ENCODE measurements at regions not wholly inside any gene's neighbourhood (a gene's known extent, or its start where the extent isn't known, plus 50 kb on each side); places are given as distances from the start of the nearest gene placed in this dataset.

GRCh38 chr14:61894452-61895077 is 132.3 kb downstream of the SNAPC1 start:
- 10% methylated on average over 2 of the region's 5 CpGs for WGBS (ENCODE audit: insufficient coverage)
- H2AFZ ChIP-seq (ENCODE audit: insufficient read depth, low read depth, low read length, poor library complexity, severe bottlenecking): no peak overlapping the region
- DNase-seq (peak; percentile 70), ATAC-seq (ENCODE audit: low read depth) (no peak)
- intact Hi-C loops (cut with micrococcal nuclease): loop anchor here (1.0 to 5.0 kb wide), 2 partner anchors 188 to 233 kb away; no protein-coding TSS in a partner anchor
- H3K4me3 Mint-ChIP-seq: no peak overlapping the region
- H3K4me3 ChIP-seq (ENCODE audit: control extremely low read depth in 1 of 5, extremely low read depth in 1 of 5, insufficient read depth in 1 of 5, low read depth in 2 of 5, low read length in 4 of 5): no peak overlapping the region
- H3K27me3 Mint-ChIP-seq: no peaks in the 10 kb centered on the region
- CTCF ChIA-PET: interaction anchor here (0.8 to 4.4 kb wide), 22 partner anchors 10 to 1385 kb away, joined by 3 to 126 read pairs (median 6); no protein-coding TSS in a partner anchor
- no peak overlapping the region for H3K4me2 ChIP-seq (replicated peaks; ENCODE audit: low read depth, low read length, poor library complexity, severe bottlenecking)
- H3K27me3 ChIP-seq (replicated peaks in 1 of 4; ENCODE audit: control extremely low read depth in 1 of 4, control insufficient read depth in 3 of 4, insufficient read depth in 4 of 4, low read length in 3 of 4): no peaks in the 10 kb centered on the region
- TF ChIP-seq CTCF (IDR thresholded peaks at IDR 0.05) (peak; percentile 86), EZH2 (IDR thresholded peaks at IDR 0.05; ENCODE audit: borderline replicate concordance, insufficient read depth, low read depth, low read length, poor library complexity, severe bottlenecking) (no peak)
- no peak overlapping the region for H3K27ac ChIP-seq (ENCODE audit: low read length in 2 of 2)
- H3K9me3 ChIP-seq (ENCODE audit: control extremely low read depth in 1 of 3, control insufficient read depth in 2 of 3, insufficient read depth in 1 of 3, low read length in 2 of 3): no peaks in the 10 kb centered on the region
- no peaks in the 10 kb centered on the region for H4K20me1 ChIP-seq (ENCODE audit: control insufficient read depth, insufficient read depth, low read length, poor library complexity, severe bottlenecking)
- no peak overlapping the region for H3K9ac ChIP-seq (ENCODE audit: low read length)
- peaks cover 36% of the 10 kb centered on the region for H3K4me1 Mint-ChIP-seq
- peaks cover 24 to 36% of the 10 kb centered on the region in 2 donors for H3K4me1 ChIP-seq (ENCODE audit: control insufficient read depth in 2 of 2, insufficient read depth in 2 of 2, low read length in 2 of 2)
- POLR2A ChIA-PET: no interaction called here
- peak overlapping the region; percentile 18 for H3K27ac Mint-ChIP-seq
- H3K36me3 ChIP-seq (replicated peaks in 1 of 2; ENCODE audit: control extremely low read depth in 1 of 2, control insufficient read depth in 1 of 2, extremely low read depth in 1 of 2, insufficient read depth in 2 of 2, low read length in 1 of 2): no peaks in the 10 kb centered on the region
- no peaks in the 10 kb centered on the region for H3K9me3 Mint-ChIP-seq (ENCODE audit: insufficient read depth)
- no peaks in the 10 kb centered on the region for H3K79me2 ChIP-seq (ENCODE audit: control insufficient read depth, insufficient read depth, low read length)

- Histone ChIP-seq H3K9me3 (ENCODE audit: control extremely low read depth in 1 of 3, control insufficient read depth in 2 of 3, insufficient read depth in 1 of 3, low read length in 2 of 3) (no peaks in the 10 kb centered on the region), H4K20me1 (ENCODE audit: control insufficient read depth, insufficient read depth, low read length, poor library complexity, severe bottlenecking) (no peaks in the 10 kb centered on the region), H3K4me1 (ENCODE audit: control insufficient read depth in 2 of 2, insufficient read depth in 2 of 2, low read length in 2 of 2) (peaks cover 11 to 20% of the 10 kb centered on the region in 2 donors), H2AFZ (ENCODE audit: insufficient read depth, low read depth, low read length, poor library complexity, severe bottlenecking) (no peak overlapping the region), H3K4me2 (replicated peaks; ENCODE audit: low read depth, low read length, poor library complexity, severe bottlenecking) (no peak overlapping the region), H3K9ac (ENCODE audit: low read length) (no peak overlapping the region), H3K79me2 (ENCODE audit: control insufficient read depth, insufficient read depth, low read length) (no peaks in the 10 kb centered on the region), H3K36me3 (replicated peaks in 1 of 2; ENCODE audit: control extremely low read depth in 1 of 2, control insufficient read depth in 1 of 2, extremely low read depth in 1 of 2, insufficient read depth in 2 of 2, low read length in 1 of 2) (no peaks in the 10 kb centered on the region), H3K4me3 (ENCODE audit: control extremely low read depth in 1 of 5, extremely low read depth in 1 of 5, insufficient read depth in 1 of 5, low read depth in 2 of 5, low read length in 4 of 5) (no peak overlapping the region), H3K27ac (ENCODE audit: low read length in 2 of 2) (no peak overlapping the region), H3K27me3 (replicated peaks in 1 of 4; ENCODE audit: control extremely low read depth in 1 of 4, control insufficient read depth in 3 of 4, insufficient read depth in 4 of 4, low read length in 3 of 4) (no peaks in the 10 kb centered on the region)
- 85% methylated on average over 2 of the region's 3 CpGs for WGBS (ENCODE audit: insufficient coverage)
- H3K4me3 Mint-ChIP-seq: no peak overlapping the region
- H3K4me1 Mint-ChIP-seq: peaks cover 15% of the 10 kb centered on the region
- TF ChIP-seq EZH2 (IDR thresholded peaks at IDR 0.05; ENCODE audit: borderline replicate concordance, insufficient read depth, low read depth, low read length, poor library complexity, severe bottlenecking) (no peak), CTCF (IDR thresholded peaks at IDR 0.05) (no peak)
- intact Hi-C loops (cut with micrococcal nuclease): no loop called here
- H3K27me3 Mint-ChIP-seq: no peaks in the 10 kb centered on the region
- CTCF ChIA-PET: interaction anchor here (1.8 to 2.2 kb wide), 2 partner anchors 12 to 229 kb away, joined by 4 to 6 read pairs; no protein-coding TSS in a partner anchor
- no peak for DNase-seq
- POLR2A ChIA-PET: no interaction called here
- no peak overlapping the region for H3K27ac Mint-ChIP-seq
- no peak for ATAC-seq (ENCODE audit: low read depth)
- H3K9me3 Mint-ChIP-seq (ENCODE audit: insufficient read depth): no peaks in the 10 kb centered on the region
Observed at GRCh38 chr14:61897300-61897699, 135.1 kb downstream of the SNAPC1 start.
